A549 (cell line): ENCODE measurements at regions not wholly inside any gene's neighbourhood (a gene's known extent, or its start where the extent isn't known, plus 50 kb on each side); places are given as distances from the start of the nearest gene placed in this dataset.
"Not testable (repeated sequence)": the region's sequence is repeated elsewhere in the genome, so short reads cannot be mapped to it uniquely, and the experiment has no call there.

ENCODE experiments used
- CEBPB ChIP-seq, 2 experiments: fragments of >200 bp in 1 of 2; sonication (Bioruptor Twin) in 1 of 2; formaldehyde crosslinking in 1 of 2; IDR thresholded peaks; 2 replicates each; pipeline ENCODE4 v1.6.1; 2012 to 2016
- ESRRA ChIP-seq: fragments of 150-350 bp; IDR thresholded peaks from 2 replicates; pipeline ENCODE4 v1.6.1; 2014; ENCODE audit warnings: mild to moderate bottlenecking, low read length, borderline replicate concordance
- FOSB ChIP-seq: fragments of 250-450 bp; sonication (Bioruptor Pico); IDR thresholded peaks from 2 replicates; pipeline ENCODE4 v1.5.0; 2020; ENCODE audit warnings: mild to moderate bottlenecking, moderate library complexity
- HOXB13 ChIP-seq: fragments of 250-450 bp; sonication (Bioruptor Pico); IDR thresholded peaks from 2 replicates; pipeline ENCODE4 v1.5.0; 2020; ENCODE audit warnings: low read depth, mild to moderate bottlenecking, moderate library complexity
- JUN ChIP-seq, 2 experiments: fragments of >200 bp; sonication (Bioruptor Twin); formaldehyde crosslinking; IDR thresholded peaks; 2 replicates in 1 of 2; 3 replicates in 1 of 2; pipeline ENCODE4 v1.6.1; 2016 to 2017
- MAFK ChIP-seq: fragments of 450-650 bp; IDR thresholded peaks from 2 replicates; pipeline ENCODE4 v1.6.1; 2014; ENCODE audit not compliant: partially characterized antibody
- SREBF2 ChIP-seq: fragments of 450-650 bp; IDR thresholded peaks from 2 replicates; pipeline ENCODE4 v1.6.1; 2014; ENCODE audit warnings: mild to moderate bottlenecking, moderate library complexity
- TF ChIP-seq, protein P1 (sequence below): fragments of 450-650 bp; IDR thresholded peaks from 2 replicates; pipeline ENCODE4 v1.6.1; 2014; ENCODE audit warnings: antibody characterized with exemption
- TF ChIP-seq, protein P2 (sequence below): fragments of >200 bp; sonication (Bioruptor Twin); formaldehyde crosslinking; IDR thresholded peaks from 3 replicates; pipeline ENCODE4 v1.5.1; 2016
- TF ChIP-seq, protein P3 (sequence below): fragments of 150-350 bp; IDR thresholded peaks from 2 replicates; pipeline ENCODE4 v1.6.1; 2014; ENCODE audit warnings: low read depth, mild to moderate bottlenecking, low read length

DNA sequence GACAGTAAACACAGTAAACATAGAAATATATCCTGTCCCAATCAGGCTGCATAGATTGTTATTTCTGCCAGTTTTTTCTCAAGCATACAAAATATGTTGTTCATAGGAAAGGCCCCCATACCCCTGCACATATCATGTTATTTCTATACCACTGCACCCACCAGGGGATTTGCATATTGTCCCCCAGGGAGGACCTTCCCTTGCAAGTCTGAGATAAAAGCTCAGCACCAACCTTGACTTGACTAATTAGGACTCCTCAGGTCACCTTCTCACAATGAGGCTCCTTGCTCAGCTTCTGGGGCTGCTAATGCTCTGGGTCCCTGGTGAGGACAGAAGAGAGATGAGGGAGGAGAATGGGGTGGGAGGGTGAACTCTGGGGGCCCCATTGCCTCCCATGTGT, 1313.1 kb downstream of the RPIA start:
- TF ChIP-seq, protein P1, sequence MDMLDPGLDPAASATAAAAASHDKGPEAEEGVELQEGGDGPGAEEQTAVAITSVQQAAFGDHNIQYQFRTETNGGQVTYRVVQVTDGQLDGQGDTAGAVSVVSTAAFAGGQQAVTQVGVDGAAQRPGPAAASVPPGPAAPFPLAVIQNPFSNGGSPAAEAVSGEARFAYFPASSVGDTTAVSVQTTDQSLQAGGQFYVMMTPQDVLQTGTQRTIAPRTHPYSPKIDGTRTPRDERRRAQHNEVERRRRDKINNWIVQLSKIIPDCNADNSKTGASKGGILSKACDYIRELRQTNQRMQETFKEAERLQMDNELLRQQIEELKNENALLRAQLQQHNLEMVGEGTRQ, result not testable (repeated sequence)
- TF ChIP-seq, protein P2, sequence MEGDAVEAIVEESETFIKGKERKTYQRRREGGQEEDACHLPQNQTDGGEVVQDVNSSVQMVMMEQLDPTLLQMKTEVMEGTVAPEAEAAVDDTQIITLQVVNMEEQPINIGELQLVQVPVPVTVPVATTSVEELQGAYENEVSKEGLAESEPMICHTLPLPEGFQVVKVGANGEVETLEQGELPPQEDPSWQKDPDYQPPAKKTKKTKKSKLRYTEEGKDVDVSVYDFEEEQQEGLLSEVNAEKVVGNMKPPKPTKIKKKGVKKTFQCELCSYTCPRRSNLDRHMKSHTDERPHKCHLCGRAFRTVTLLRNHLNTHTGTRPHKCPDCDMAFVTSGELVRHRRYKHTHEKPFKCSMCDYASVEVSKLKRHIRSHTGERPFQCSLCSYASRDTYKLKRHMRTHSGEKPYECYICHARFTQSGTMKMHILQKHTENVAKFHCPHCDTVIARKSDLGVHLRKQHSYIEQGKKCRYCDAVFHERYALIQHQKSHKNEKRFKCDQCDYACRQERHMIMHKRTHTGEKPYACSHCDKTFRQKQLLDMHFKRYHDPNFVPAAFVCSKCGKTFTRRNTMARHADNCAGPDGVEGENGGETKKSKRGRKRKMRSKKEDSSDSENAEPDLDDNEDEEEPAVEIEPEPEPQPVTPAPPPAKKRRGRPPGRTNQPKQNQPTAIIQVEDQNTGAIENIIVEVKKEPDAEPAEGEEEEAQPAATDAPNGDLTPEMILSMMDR, result not testable (repeated sequence)
- not testable (repeated sequence) for TF ChIP-seq FOSB (CRISPR knock-in tag); MAFK; JUN (IDR thresholded peaks at IDR 0.05); ESRRA; SREBF2; HOXB13; CEBPB (IDR thresholded peaks at IDR 0.05)
- TF ChIP-seq, protein P3, sequence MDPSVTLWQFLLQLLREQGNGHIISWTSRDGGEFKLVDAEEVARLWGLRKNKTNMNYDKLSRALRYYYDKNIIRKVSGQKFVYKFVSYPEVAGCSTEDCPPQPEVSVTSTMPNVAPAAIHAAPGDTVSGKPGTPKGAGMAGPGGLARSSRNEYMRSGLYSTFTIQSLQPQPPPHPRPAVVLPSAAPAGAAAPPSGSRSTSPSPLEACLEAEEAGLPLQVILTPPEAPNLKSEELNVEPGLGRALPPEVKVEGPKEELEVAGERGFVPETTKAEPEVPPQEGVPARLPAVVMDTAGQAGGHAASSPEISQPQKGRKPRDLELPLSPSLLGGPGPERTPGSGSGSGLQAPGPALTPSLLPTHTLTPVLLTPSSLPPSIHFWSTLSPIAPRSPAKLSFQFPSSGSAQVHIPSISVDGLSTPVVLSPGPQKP, result not testable (repeated sequence)
